ENCODE measurements at regions not wholly inside any gene's neighbourhood (a gene's known extent, or its start where the extent isn't known, plus 50 kb on each side); places are given as distances from the start of the nearest gene placed in this dataset.

GRCh38 chr2:41087946-41088345 lies 636.1 kb upstream of the SLC8A1 start:
- DNase-seq, result no peak
- no peaks in the 10 kb centered on the region for H3K27me3 ChIP-seq (ENCODE audit: control insufficient read depth, insufficient read depth, low read length)

GRCh38 chr2:41101281-41101680 lies 649.4 kb upstream of the SLC8A1 start:
- H3K4me3 ChIP-seq (ENCODE audit: insufficient read depth, low read depth, low read length), result no peak overlapping the region
- H3K36me3 ChIP-seq (replicated peaks; ENCODE audit: control insufficient read depth, insufficient read depth, low read length), result no peaks in the 10 kb centered on the region
- no peaks in the 10 kb centered on the region for H3K27me3 ChIP-seq (ENCODE audit: control insufficient read depth, insufficient read depth, low read length)
- no peak for DNase-seq

More at GRCh38 chr2:41087946-41088345, 636.1 kb upstream of the SLC8A1 start:
- Histone ChIP-seq H3K36me3 (replicated peaks; ENCODE audit: control insufficient read depth, insufficient read depth, low read length) (no peaks in the 10 kb centered on the region), H3K4me3 (ENCODE audit: insufficient read depth, low read depth, low read length) (no peak overlapping the region)

- DNase-seq, result no peak
- Histone ChIP-seq H3K27me3 (ENCODE audit: control insufficient read depth, insufficient read depth, low read length) (no peaks in the 10 kb centered on the region), H3K36me3 (replicated peaks; ENCODE audit: control insufficient read depth, insufficient read depth, low read length) (no peaks in the 10 kb centered on the region), H3K4me3 (ENCODE audit: insufficient read depth, low read depth, low read length) (no peak overlapping the region)
Measured at GRCh38 chr2:41109744-41110143, 657.9 kb upstream of the SLC8A1 start.

GRCh38 chr2:41111836-41112627 lies 660.1 kb upstream of the SLC8A1 start:
- Histone ChIP-seq H3K36me3 (replicated peaks; ENCODE audit: control insufficient read depth, insufficient read depth, low read length) (no peaks in the 10 kb centered on the region), H3K27me3 (ENCODE audit: control insufficient read depth, insufficient read depth, low read length) (no peaks in the 10 kb centered on the region), H3K4me3 (ENCODE audit: insufficient read depth, low read depth, low read length) (no peak overlapping the region)
- DNase-seq, result no peak

- Histone ChIP-seq H3K36me3 (replicated peaks; ENCODE audit: control insufficient read depth, insufficient read depth, low read length) (no peaks in the 10 kb centered on the region), H3K4me3 (ENCODE audit: insufficient read depth, low read depth, low read length) (no peak overlapping the region), H3K27me3 (ENCODE audit: control insufficient read depth, insufficient read depth, low read length) (no peaks in the 10 kb centered on the region)
- no peak for DNase-seq
Measured at GRCh38 chr2:41116106-41116797, 664.4 kb upstream of the SLC8A1 start.

- Histone ChIP-seq H3K4me3 (ENCODE audit: insufficient read depth, low read depth, low read length) (no peak overlapping the region), H3K36me3 (replicated peaks; ENCODE audit: control insufficient read depth, insufficient read depth, low read length) (no peaks in the 10 kb centered on the region), H3K27me3 (ENCODE audit: control insufficient read depth, insufficient read depth, low read length) (no peaks in the 10 kb centered on the region)
- no peak for DNase-seq
Measured at GRCh38 chr2:41119489-41119888, 667.6 kb upstream of the SLC8A1 start.

GRCh38 chr2:41123341-41123740 lies 671.5 kb upstream of the SLC8A1 start:
- Histone ChIP-seq H3K27me3 (ENCODE audit: control insufficient read depth, insufficient read depth, low read length) (no peaks in the 10 kb centered on the region), H3K36me3 (replicated peaks; ENCODE audit: control insufficient read depth, insufficient read depth, low read length) (no peaks in the 10 kb centered on the region)

GRCh38 chr2:41127351-41127750 lies 675.5 kb upstream of the SLC8A1 start:
- no peaks in the 10 kb centered on the region for H3K36me3 ChIP-seq (replicated peaks; ENCODE audit: control insufficient read depth, insufficient read depth, low read length)
- DNase-seq, result no peak
- no peaks in the 10 kb centered on the region for H3K27me3 ChIP-seq (ENCODE audit: control insufficient read depth, insufficient read depth, low read length)
- no peak overlapping the region for H3K4me3 ChIP-seq (ENCODE audit: insufficient read depth, low read depth, low read length)

More at GRCh38 chr2:41123341-41123740, 671.5 kb upstream of the SLC8A1 start:
- no peak for DNase-seq
- no peak overlapping the region for H3K4me3 ChIP-seq (ENCODE audit: insufficient read depth, low read depth, low read length)

GRCh38 chr2:41129988-41130387 lies 678.1 kb upstream of the SLC8A1 start:
- Histone ChIP-seq H3K36me3 (replicated peaks; ENCODE audit: control insufficient read depth, insufficient read depth, low read length) (no peaks in the 10 kb centered on the region), H3K27me3 (ENCODE audit: control insufficient read depth, insufficient read depth, low read length) (no peaks in the 10 kb centered on the region), H3K4me3 (ENCODE audit: insufficient read depth, low read depth, low read length) (no peak overlapping the region)
- DNase-seq, result no peak

- Histone ChIP-seq H3K4me3 (ENCODE audit: insufficient read depth, low read depth, low read length) (no peak overlapping the region), H3K36me3 (replicated peaks; ENCODE audit: control insufficient read depth, insufficient read depth, low read length) (no peaks in the 10 kb centered on the region), H3K27me3 (ENCODE audit: control insufficient read depth, insufficient read depth, low read length) (no peaks in the 10 kb centered on the region)
- no peak for DNase-seq
Measured at GRCh38 chr2:41137031-41137430, 685.1 kb upstream of the SLC8A1 start.

GRCh38 chr2:41141146-41141791 lies 689.4 kb upstream of the SLC8A1 start:
- no peaks in the 10 kb centered on the region for H3K27me3 ChIP-seq (ENCODE audit: control insufficient read depth, insufficient read depth, low read length)
- H3K4me3 ChIP-seq (ENCODE audit: insufficient read depth, low read depth, low read length), result no peak overlapping the region
- DNase-seq, result no peak
- no peaks in the 10 kb centered on the region for H3K36me3 ChIP-seq (replicated peaks; ENCODE audit: control insufficient read depth, insufficient read depth, low read length)

- H3K36me3 ChIP-seq (replicated peaks; ENCODE audit: control insufficient read depth, insufficient read depth, low read length), result no peaks in the 10 kb centered on the region
- H3K4me3 ChIP-seq (ENCODE audit: insufficient read depth, low read depth, low read length), result no peak overlapping the region
- no peak for DNase-seq
- no peaks in the 10 kb centered on the region for H3K27me3 ChIP-seq (ENCODE audit: control insufficient read depth, insufficient read depth, low read length)
Measured at GRCh38 chr2:41142478-41142877, 690.6 kb upstream of the SLC8A1 start.

- no peak for DNase-seq
- Histone ChIP-seq H3K27me3 (ENCODE audit: control insufficient read depth, insufficient read depth, low read length) (no peaks in the 10 kb centered on the region), H3K4me3 (ENCODE audit: insufficient read depth, low read depth, low read length) (no peak overlapping the region), H3K36me3 (replicated peaks; ENCODE audit: control insufficient read depth, insufficient read depth, low read length) (no peaks in the 10 kb centered on the region)
Measured at GRCh38 chr2:41145066-41145465, 693.2 kb upstream of the SLC8A1 start.

- no peaks in the 10 kb centered on the region for H3K27me3 ChIP-seq (ENCODE audit: control insufficient read depth, insufficient read depth, low read length)
- H3K36me3 ChIP-seq (replicated peaks; ENCODE audit: control insufficient read depth, insufficient read depth, low read length), result no peaks in the 10 kb centered on the region
Measured at GRCh38 chr2:41149054-41149453, 697.2 kb upstream of the SLC8A1 start.

GRCh38 chr2:41151746-41152145 lies 699.9 kb upstream of the SLC8A1 start:
- H3K36me3 ChIP-seq (replicated peaks; ENCODE audit: control insufficient read depth, insufficient read depth, low read length), result no peaks in the 10 kb centered on the region
- H3K27me3 ChIP-seq (ENCODE audit: control insufficient read depth, insufficient read depth, low read length), result no peaks in the 10 kb centered on the region
- H3K4me3 ChIP-seq (ENCODE audit: insufficient read depth, low read depth, low read length), result no peak overlapping the region
- no peak for DNase-seq

More at GRCh38 chr2:41149054-41149453, 697.2 kb upstream of the SLC8A1 start:
- H3K4me3 ChIP-seq (ENCODE audit: insufficient read depth, low read depth, low read length), result no peak overlapping the region
- DNase-seq, result no peak
